22Rv1 (cell line): ENCODE measurements at regions not wholly inside any gene's neighbourhood (a gene's known extent, or its start where the extent isn't known, plus 50 kb on each side); places are given as distances from the start of the nearest gene placed in this dataset.

ENCODE experiments used
- CTCF ChIP-seq: fragments of 450-650 bp; IDR thresholded peaks from 2 replicates; pipeline ENCODE4 v1.5.1; 2017; ENCODE audit warnings: mild to moderate bottlenecking
- ZFX ChIP-seq: fragments of 450-650 bp; IDR thresholded peaks from 2 replicates; pipeline ENCODE4 v1.6.1; 2017; ENCODE audit warnings: antibody characterized with exemption, borderline replicate concordance

GRCh38 chr5:171721464-171721863 is 64.2 kb upstream of the SMIM23 start:
- no peak for TF ChIP-seq CTCF
- TF ChIP-seq ZFX: no peak
